HG02885 (cell line): ENCODE measurements at regions not wholly inside any gene's neighbourhood (a gene's known extent, or its start where the extent isn't known, plus 50 kb on each side); places are given as distances from the start of the nearest gene placed in this dataset.

ENCODE experiments used
- ATAC-seq: cut with Tn5 transposase; IDR thresholded peaks from one replicate; pipeline ENCODE4 v1.9.1; 2021; ENCODE audit warnings: mild to moderate bottlenecking; ENCODE audit not compliant: unreplicated experiment, poor library complexity

- no peak for ATAC-seq
These were observed 319.7 kb upstream of the ARGLU1 start for GRCh38 chr13:106887686-106888085.

- ATAC-seq: no peak
These were observed 316.0 kb upstream of the ARGLU1 start for GRCh38 chr13:106883976-106884375.

- ATAC-seq: no peak
These were observed 314.3 kb upstream of the ARGLU1 start for GRCh38 chr13:106882246-106882645.

- ATAC-seq: no peak
These were observed 311.9 kb upstream of the ARGLU1 start for GRCh38 chr13:106879806-106880205.

GRCh38 chr13:106874323-106874722 is 306.4 kb upstream of the ARGLU1 start:
- ATAC-seq: no peak

GRCh38 chr13:106873810-106874209 is 305.9 kb upstream of the ARGLU1 start:
- ATAC-seq: no peak

GRCh38 chr13:106867249-106867648 is 299.3 kb upstream of the ARGLU1 start:
- ATAC-seq: no peak

GRCh38 chr13:106865716-106866440 is 297.9 kb upstream of the ARGLU1 start:
- ATAC-seq: no peak

GRCh38 chr13:106859533-106859904 is 291.6 kb upstream of the ARGLU1 start:
- ATAC-seq: no peak

- ATAC-seq: no peak
These were observed 291.1 kb upstream of the ARGLU1 start for GRCh38 chr13:106858903-106859532.

GRCh38 chr13:106852436-106852835 is 284.5 kb upstream of the ARGLU1 start:
- no peak for ATAC-seq

GRCh38 chr13:106850973-106851650 is 283.2 kb upstream of the ARGLU1 start:
- ATAC-seq: no peak

- ATAC-seq: no peak
These were observed 278.9 kb upstream of the ARGLU1 start for GRCh38 chr13:106846571-106847448.

- ATAC-seq: no peak
These were observed 268.4 kb upstream of the ARGLU1 start for GRCh38 chr13:106836186-106836802.

GRCh38 chr13:106835477-106835876 is 267.5 kb upstream of the ARGLU1 start:
- ATAC-seq: no peak

- ATAC-seq: no peak
These were observed 254.0 kb upstream of the ARGLU1 start for GRCh38 chr13:106821979-106822378.

GRCh38 chr13:106819413-106820180 is 251.7 kb upstream of the ARGLU1 start:
- ATAC-seq: no peak

- no peak for ATAC-seq
These were observed 251.0 kb upstream of the ARGLU1 start for GRCh38 chr13:106818971-106819370.

GRCh38 chr13:106815545-106815944 is 247.6 kb upstream of the ARGLU1 start:
- ATAC-seq: no peak
